CMK (cell line): ENCODE measurements at regions not wholly inside any gene's neighbourhood (a gene's known extent, or its start where the extent isn't known, plus 50 kb on each side); places are given as distances from the start of the nearest gene placed in this dataset.
"Not testable (repeated sequence)": the region's sequence is repeated elsewhere in the genome, so short reads cannot be mapped to it uniquely, and the experiment has no call there.

Source experiments
- DNase-seq: peaks from one replicate; pipeline ENCODE4 v3.0.0-alpha.2; 2010; ENCODE audit warnings: low read depth

GRCh38 chr10:107504011-107504410 lies 339.5 kb upstream of the SORCS1 start:
- not testable (repeated sequence) for DNase-seq

- DNase-seq: no peak
These were observed 337.9 kb upstream of the SORCS1 start for GRCh38 chr10:107502229-107502985.

GRCh38 chr10:107498983-107499382 lies 334.5 kb upstream of the SORCS1 start:
- no peak for DNase-seq

GRCh38 chr10:107497024-107497423 lies 332.5 kb upstream of the SORCS1 start:
- no peak for DNase-seq

GRCh38 chr10:107496594-107496993 lies 332.1 kb upstream of the SORCS1 start:
- no peak for DNase-seq

- no peak for DNase-seq
These were observed 327.9 kb upstream of the SORCS1 start for GRCh38 chr10:107492389-107492788.

GRCh38 chr10:107490389-107490788 lies 325.9 kb upstream of the SORCS1 start:
- no peak for DNase-seq

- no peak for DNase-seq
These were observed 322.8 kb upstream of the SORCS1 start for GRCh38 chr10:107487284-107487683.

GRCh38 chr10:107485019-107485418 lies 320.5 kb upstream of the SORCS1 start:
- no peak for DNase-seq

GRCh38 chr10:107481881-107482280 lies 317.4 kb upstream of the SORCS1 start:
- DNase-seq: no peak

GRCh38 chr10:107481224-107481623 lies 316.7 kb upstream of the SORCS1 start:
- no peak for DNase-seq

GRCh38 chr10:107480781-107481180 lies 316.3 kb upstream of the SORCS1 start:
- DNase-seq: no peak

GRCh38 chr10:107477266-107477665 lies 312.8 kb upstream of the SORCS1 start:
- DNase-seq: no peak

- no peak for DNase-seq
These were observed 311.9 kb upstream of the SORCS1 start for GRCh38 chr10:107476408-107476807.

- DNase-seq: no peak
These were observed 310.1 kb upstream of the SORCS1 start for GRCh38 chr10:107474650-107475049.

- no peak for DNase-seq
These were observed 308.7 kb upstream of the SORCS1 start for GRCh38 chr10:107473225-107473624.

- no peak for DNase-seq
These were observed 307.4 kb upstream of the SORCS1 start for GRCh38 chr10:107471911-107472310.

- DNase-seq: no peak
These were observed 289.1 kb upstream of the SORCS1 start for GRCh38 chr10:107453561-107453960.

GRCh38 chr10:107451047-107451446 lies 286.5 kb upstream of the SORCS1 start:
- DNase-seq: no peak

GRCh38 chr10:107450056-107450455 lies 285.6 kb upstream of the SORCS1 start:
- no peak for DNase-seq

- DNase-seq: no peak
These were observed 279.9 kb upstream of the SORCS1 start for GRCh38 chr10:107444443-107444842.

- DNase-seq: no peak
These were observed 279.3 kb upstream of the SORCS1 start for GRCh38 chr10:107443813-107444212.

- no peak for DNase-seq
These were observed 278.8 kb upstream of the SORCS1 start for GRCh38 chr10:107443326-107443725.

GRCh38 chr10:107442035-107442505 lies 277.6 kb upstream of the SORCS1 start:
- DNase-seq: no peak
